ENCODE measurements at regions not wholly inside any gene's neighbourhood (a gene's known extent, or its start where the extent isn't known, plus 50 kb on each side); places are given as distances from the start of the nearest gene placed in this dataset.

DNA sequence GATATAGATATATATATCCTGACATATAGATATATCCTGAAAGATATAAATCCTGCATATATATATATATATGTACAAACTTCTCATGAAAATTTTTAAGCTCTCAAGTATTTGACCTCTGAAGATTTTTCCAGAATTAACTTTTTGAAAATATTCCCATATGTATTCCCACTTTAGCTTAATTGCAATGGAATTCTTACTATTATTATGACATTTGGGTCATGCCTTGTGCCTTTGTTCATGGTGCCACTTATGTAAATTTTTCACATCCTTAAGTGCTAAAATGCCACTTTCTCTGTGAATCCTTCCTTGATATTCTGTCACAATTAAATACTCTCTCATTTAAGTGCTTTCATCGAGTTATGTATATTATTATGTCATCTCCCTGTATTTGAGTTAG lies 398.2 kb upstream of the SEL1L start:
- H3K27ac Mint-ChIP-seq = no peak overlapping the region
- DNase-seq (no peak), ATAC-seq (replicated peaks in 1 of 2) (no peak)
- no peak overlapping the region for H3K4me3 Mint-ChIP-seq
- H3K27me3 Mint-ChIP-seq (ENCODE audit: low read depth) = no peaks in the 10 kb centered on the region
- H3K36me3 Mint-ChIP-seq (ENCODE audit: insufficient read depth in 2 of 2) = peaks cover 0 to 1% of the 10 kb centered on the region in 2 donors
- no peaks in the 10 kb centered on the region for H3K4me1 Mint-ChIP-seq (ENCODE audit: low read depth)
- H3K9me3 Mint-ChIP-seq = peaks cover 3 to 5% of the 10 kb centered on the region in 2 donors

- H3K27me3 Mint-ChIP-seq (ENCODE audit: low read depth) = no peaks in the 10 kb centered on the region
- no peak overlapping the region for H3K4me3 Mint-ChIP-seq
- peaks cover 0 to 1% of the 10 kb centered on the region in 2 donors for H3K36me3 Mint-ChIP-seq (ENCODE audit: insufficient read depth in 2 of 2)
- peaks cover 6 to 7% of the 10 kb centered on the region in 2 donors for H3K9me3 Mint-ChIP-seq
- H3K4me1 Mint-ChIP-seq (ENCODE audit: low read depth) = no peaks in the 10 kb centered on the region
- H3K27ac Mint-ChIP-seq = no peak overlapping the region
- ATAC-seq (replicated peaks in 1 of 2) (no peak), DNase-seq (no peak)
Measured at GRCh38 chr14:81936348-81936747, 402.7 kb upstream of the SEL1L start.

- H3K36me3 Mint-ChIP-seq (ENCODE audit: insufficient read depth in 2 of 2) = peaks cover 0 to 1% of the 10 kb centered on the region in 2 donors
- ATAC-seq (replicated peaks in 1 of 2) (no peak), DNase-seq (no peak)
- no peak overlapping the region for H3K27ac Mint-ChIP-seq
- H3K4me1 Mint-ChIP-seq (ENCODE audit: low read depth) = no peaks in the 10 kb centered on the region
- no peak overlapping the region for H3K4me3 Mint-ChIP-seq
- no peaks in the 10 kb centered on the region for H3K27me3 Mint-ChIP-seq (ENCODE audit: low read depth)
- peaks cover 6 to 7% of the 10 kb centered on the region in 2 donors for H3K9me3 Mint-ChIP-seq
Measured at GRCh38 chr14:81936902-81937301, 403.2 kb upstream of the SEL1L start.

DNA sequence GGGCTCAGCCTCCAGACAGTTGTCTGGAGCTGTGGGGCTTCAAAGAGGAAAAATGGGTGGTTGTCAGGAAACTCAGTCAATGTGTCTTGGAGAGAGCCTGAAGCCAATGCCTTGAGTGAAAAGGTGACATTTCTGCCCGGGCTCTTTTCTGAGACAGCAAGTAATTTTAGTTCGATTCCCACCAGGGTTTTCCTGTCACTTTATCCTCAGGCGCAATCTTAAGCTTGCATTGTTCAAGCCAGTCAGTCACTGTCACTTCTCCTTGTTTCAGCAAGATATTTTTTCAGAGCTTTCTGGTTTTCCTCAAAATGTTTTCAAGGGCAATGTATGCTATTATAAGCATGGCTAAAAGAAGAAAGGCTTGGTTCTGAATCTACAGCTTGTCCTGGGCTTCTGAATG lies 404.7 kb upstream of the SEL1L start:
- Mint-ChIP-seq H3K4me1 (ENCODE audit: low read depth) (no peaks in the 10 kb centered on the region), H3K36me3 (ENCODE audit: insufficient read depth in 2 of 2) (no peaks in the 10 kb centered on the region), H3K4me3 (no peak overlapping the region), H3K9me3 (peaks cover 2 to 5% of the 10 kb centered on the region in 2 donors), H3K27me3 (ENCODE audit: low read depth) (no peaks in the 10 kb centered on the region), H3K27ac (no peak overlapping the region)
- DNase-seq (no peak), ATAC-seq (replicated peaks in 1 of 2) (no peak)

DNA sequence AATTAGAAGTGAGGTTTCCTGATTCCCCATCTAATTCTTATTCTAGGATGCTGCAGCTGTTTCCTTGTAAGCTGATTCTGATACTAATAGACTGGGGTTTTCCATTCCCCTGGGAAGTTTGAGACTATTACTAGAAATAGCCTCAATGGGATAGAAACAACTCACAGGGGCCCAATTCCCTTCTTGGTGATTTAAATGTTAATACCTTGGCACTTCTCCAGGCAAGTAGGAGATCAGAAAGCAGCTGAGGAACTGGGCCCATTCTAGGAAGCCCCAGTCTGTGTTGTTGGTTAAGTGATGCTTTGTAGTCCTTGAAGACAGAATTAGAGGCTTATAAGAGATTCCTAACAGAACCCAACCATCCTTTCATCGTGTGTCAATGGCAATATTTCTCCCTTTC lies 407.0 kb upstream of the SEL1L start:
- no peak for DNase-seq
- H3K36me3 Mint-ChIP-seq (ENCODE audit: insufficient read depth in 2 of 2) = no peaks in the 10 kb centered on the region

GRCh38 chr14:81942071-81942470 lies 408.4 kb upstream of the SEL1L start:
- no peak overlapping the region for H3K27ac Mint-ChIP-seq
- H3K9me3 Mint-ChIP-seq = peaks cover 2 to 6% of the 10 kb centered on the region in 2 donors
- H3K36me3 Mint-ChIP-seq (ENCODE audit: insufficient read depth in 2 of 2) = no peaks in the 10 kb centered on the region
- no peak overlapping the region for H3K4me3 Mint-ChIP-seq
- H3K27me3 Mint-ChIP-seq (ENCODE audit: low read depth) = no peaks in the 10 kb centered on the region
- H3K4me1 Mint-ChIP-seq (ENCODE audit: low read depth) = no peaks in the 10 kb centered on the region
- ATAC-seq (replicated peaks in 1 of 2) = no peak
- no peak for DNase-seq

More for the DNA sequence above, 407.0 kb upstream of the SEL1L start:
- ATAC-seq (replicated peaks in 1 of 2) = no peak
- no peak overlapping the region for H3K4me3 Mint-ChIP-seq
- no peaks in the 10 kb centered on the region for H3K27me3 Mint-ChIP-seq (ENCODE audit: low read depth)
- no peaks in the 10 kb centered on the region for H3K4me1 Mint-ChIP-seq (ENCODE audit: low read depth)
- H3K9me3 Mint-ChIP-seq = peaks cover 2 to 5% of the 10 kb centered on the region in 2 donors
- no peak overlapping the region for H3K27ac Mint-ChIP-seq

DNA sequence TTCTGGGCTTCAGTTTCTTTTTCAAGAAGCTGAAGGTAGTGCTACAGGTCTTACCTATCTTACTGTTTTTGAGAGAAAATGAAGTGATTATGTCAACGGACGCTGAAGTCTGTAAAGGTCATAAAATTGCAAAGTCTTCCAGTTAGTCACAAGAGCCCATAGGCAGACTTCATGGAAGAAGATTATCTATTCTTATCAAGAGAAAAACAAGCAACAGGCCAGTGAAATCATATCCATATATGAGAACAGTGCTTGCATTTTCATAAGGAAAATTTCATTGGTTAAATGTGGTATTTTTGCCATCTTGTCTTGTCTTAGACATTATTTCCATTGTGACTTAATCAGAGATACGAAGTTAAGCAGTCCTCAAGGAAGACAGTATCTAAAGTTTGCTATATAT lies 412.7 kb upstream of the SEL1L start:
- H3K27ac Mint-ChIP-seq = no peak overlapping the region
- H3K36me3 Mint-ChIP-seq (ENCODE audit: insufficient read depth in 2 of 2) = no peaks in the 10 kb centered on the region
- no peaks in the 10 kb centered on the region for H3K4me1 Mint-ChIP-seq (ENCODE audit: low read depth)
- ATAC-seq (replicated peaks in 1 of 2) = no peak
- no peak for DNase-seq
- H3K9me3 Mint-ChIP-seq = peaks cover 3 to 4% of the 10 kb centered on the region in 2 donors
- H3K4me3 Mint-ChIP-seq = no peak overlapping the region
- H3K27me3 Mint-ChIP-seq (ENCODE audit: low read depth) = no peaks in the 10 kb centered on the region

DNA sequence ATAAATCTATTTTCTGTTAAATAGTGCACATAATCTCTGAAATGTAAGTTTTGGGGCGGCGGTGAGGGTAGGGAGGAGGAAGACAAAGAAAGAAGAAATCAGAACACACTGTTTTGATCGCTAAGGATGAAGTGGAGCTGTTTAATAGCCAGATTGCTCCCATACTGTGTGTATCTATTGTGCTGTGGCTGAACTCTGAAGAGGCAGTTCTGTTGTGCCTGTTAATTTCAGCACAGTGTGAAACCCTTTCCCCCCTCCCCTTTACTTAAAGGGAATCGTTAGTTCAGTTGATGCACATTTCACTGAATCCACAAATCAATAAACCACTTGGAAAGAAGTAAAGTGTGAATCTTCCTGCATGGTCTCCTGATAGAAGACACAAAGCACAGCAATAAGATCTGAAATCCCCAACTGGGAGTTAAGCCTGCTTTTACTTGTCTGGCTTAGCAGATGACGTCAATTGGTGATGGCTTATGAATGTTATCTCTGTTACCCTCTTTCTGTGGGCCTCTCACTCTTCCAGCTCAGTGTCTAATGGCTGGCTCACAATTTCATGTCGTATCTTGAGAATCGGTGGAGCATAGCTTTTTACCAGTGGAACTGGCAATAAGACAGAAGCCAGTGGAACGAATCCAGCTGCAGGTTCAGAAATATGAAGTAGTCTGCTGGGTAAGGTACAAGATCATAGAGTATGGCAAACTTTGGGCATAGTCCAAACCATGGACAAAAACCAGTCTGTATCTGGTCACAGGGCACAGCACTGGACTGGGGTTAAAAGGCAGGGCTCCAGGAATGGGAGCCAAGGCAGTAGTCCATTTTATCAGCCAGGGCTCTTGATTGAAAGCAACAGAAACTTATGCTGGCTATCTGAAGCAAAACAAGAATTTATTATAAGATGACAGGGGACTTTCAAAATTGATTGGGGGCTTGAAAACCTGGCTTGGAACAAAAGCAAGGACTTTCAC lies 413.5 kb upstream of the SEL1L start:
- Mint-ChIP-seq H3K36me3 (ENCODE audit: insufficient read depth in 2 of 2) (no peaks in the 10 kb centered on the region), H3K27me3 (ENCODE audit: low read depth) (no peaks in the 10 kb centered on the region), H3K9me3 (peaks cover 2 to 4% of the 10 kb centered on the region in 2 donors), H3K27ac (no peak overlapping the region), H3K4me3 (no peak overlapping the region), H3K4me1 (ENCODE audit: low read depth) (no peaks in the 10 kb centered on the region)
- ATAC-seq (replicated peaks in 1 of 2) (no peak), DNase-seq (no peak)

- no peak overlapping the region for H3K27ac Mint-ChIP-seq
- DNase-seq (no peak), ATAC-seq (replicated peaks in 1 of 2) (no peak)
- H3K9me3 Mint-ChIP-seq = peaks cover 2 to 3% of the 10 kb centered on the region in 2 donors
- no peaks in the 10 kb centered on the region for H3K4me1 Mint-ChIP-seq (ENCODE audit: low read depth)
- H3K27me3 Mint-ChIP-seq (ENCODE audit: low read depth) = no peaks in the 10 kb centered on the region
- no peak overlapping the region for H3K4me3 Mint-ChIP-seq
- no peaks in the 10 kb centered on the region for H3K36me3 Mint-ChIP-seq (ENCODE audit: insufficient read depth in 2 of 2)
Measured at GRCh38 chr14:81952917-81953316, 419.3 kb upstream of the SEL1L start.

DNA sequence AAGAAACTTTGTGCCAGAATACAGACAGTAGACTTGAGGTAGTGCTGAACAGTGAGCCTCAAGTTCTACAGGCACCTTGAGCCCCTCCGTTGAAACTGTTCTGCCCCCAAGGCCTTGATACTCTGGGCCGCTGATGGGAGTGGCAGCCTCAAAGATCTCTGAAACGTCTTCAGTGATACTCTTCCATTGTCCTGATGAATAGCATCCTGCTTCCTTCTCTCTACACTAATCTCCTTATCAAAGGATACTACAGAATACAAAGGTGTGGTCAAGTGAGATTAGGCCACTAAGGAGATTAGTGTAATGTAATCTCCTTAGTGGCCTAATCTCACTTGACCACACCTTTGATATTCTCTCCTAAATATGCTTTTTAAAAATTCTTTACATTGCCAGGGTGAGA lies 419.8 kb upstream of the SEL1L start:
- H3K27ac Mint-ChIP-seq = no peak overlapping the region
- no peak for ATAC-seq (replicated peaks in 1 of 2)
- H3K4me3 Mint-ChIP-seq = no peak overlapping the region
- DNase-seq = no peak
- no peaks in the 10 kb centered on the region for H3K36me3 Mint-ChIP-seq (ENCODE audit: insufficient read depth in 2 of 2)
- no peaks in the 10 kb centered on the region for H3K4me1 Mint-ChIP-seq (ENCODE audit: low read depth)
- no peaks in the 10 kb centered on the region for H3K27me3 Mint-ChIP-seq (ENCODE audit: low read depth)
- H3K9me3 Mint-ChIP-seq = peaks cover 2 to 6% of the 10 kb centered on the region in 2 donors

- ATAC-seq (replicated peaks in 1 of 2) (no peak), DNase-seq (no peak)
- Mint-ChIP-seq H3K27me3 (ENCODE audit: low read depth) (no peaks in the 10 kb centered on the region), H3K36me3 (ENCODE audit: insufficient read depth in 2 of 2) (no peaks in the 10 kb centered on the region), H3K9me3 (peaks cover 2 to 6% of the 10 kb centered on the region in 2 donors), H3K4me3 (no peak overlapping the region), H3K4me1 (ENCODE audit: low read depth) (no peaks in the 10 kb centered on the region), H3K27ac (no peak overlapping the region)
Measured at GRCh38 chr14:81955123-81955522, 421.5 kb upstream of the SEL1L start.

GRCh38 chr14:81960781-81961180 lies 427.1 kb upstream of the SEL1L start:
- Mint-ChIP-seq H3K4me3 (no peak overlapping the region), H3K9me3 (peaks cover 2 to 5% of the 10 kb centered on the region in 2 donors), H3K4me1 (ENCODE audit: low read depth) (no peaks in the 10 kb centered on the region), H3K27me3 (ENCODE audit: low read depth) (no peaks in the 10 kb centered on the region), H3K36me3 (ENCODE audit: insufficient read depth in 2 of 2) (no peaks in the 10 kb centered on the region), H3K27ac (no peak overlapping the region)
- DNase-seq (no peak), ATAC-seq (replicated peaks in 1 of 2) (no peak)

- Mint-ChIP-seq H3K4me1 (ENCODE audit: low read depth) (no peaks in the 10 kb centered on the region), H3K27ac (no peak overlapping the region), H3K9me3 (peaks cover 2 to 4% of the 10 kb centered on the region in 2 donors), H3K27me3 (ENCODE audit: low read depth) (no peaks in the 10 kb centered on the region), H3K4me3 (no peak overlapping the region), H3K36me3 (ENCODE audit: insufficient read depth in 2 of 2) (peaks cover 0 to 2% of the 10 kb centered on the region in 2 donors)
- ATAC-seq (replicated peaks in 1 of 2) (no peak), DNase-seq (no peak)
Measured at GRCh38 chr14:81963846-81964245, 430.2 kb upstream of the SEL1L start.

GRCh38 chr14:81970307-81970706 lies 436.7 kb upstream of the SEL1L start:
- Mint-ChIP-seq H3K27ac (no peak overlapping the region), H3K4me1 (ENCODE audit: low read depth) (no peaks in the 10 kb centered on the region), H3K4me3 (no peak overlapping the region), H3K36me3 (ENCODE audit: insufficient read depth in 2 of 2) (peaks cover 0 to 4% of the 10 kb centered on the region in 2 donors), H3K27me3 (ENCODE audit: low read depth) (no peaks in the 10 kb centered on the region), H3K9me3 (peaks cover 4 to 16% of the 10 kb centered on the region in 2 donors)
- DNase-seq (no peak), ATAC-seq (replicated peaks in 1 of 2) (no peak)

Measured in activated T-cell treated with anti-CD3 and anti-CD28 coated beads, Interleukin-2, amount 50 U/mL, for 72 hours (primary cell).